Sigmoid colon (tissue), 4 donors: ENCODE measurements at regions not wholly inside any gene's neighbourhood (a gene's known extent, or its start where the extent isn't known, plus 50 kb on each side); places are given as distances from the start of the nearest gene placed in this dataset.

ENCODE experiments used
- EP300 ChIP-seq, 4 donors: sonication (generic); formaldehyde crosslinking; IDR thresholded peaks; one replicate each; pipeline ENCODE4 v1.6.1; 2017; ENCODE audit warnings: antibody characterized with exemption in 4 of 4
- POLR2AphosphoS5 ChIP-seq, 4 donors: sonication (generic); formaldehyde crosslinking; IDR thresholded peaks; one replicate each; pipeline ENCODE4 v1.6.1; 2017; ENCODE audit warnings: antibody characterized with exemption in 4 of 4
- TF ChIP-seq, protein P1 (sequence below), 4 experiments: fragments of 450-650 bp in 3 of 4; fragments of 200-600 bp in 1 of 4; IDR thresholded peaks; one replicate each; pipeline ENCODE4 v1.5.1; 2016 to 2019; ENCODE audit warnings: antibody characterized with exemption in 4 of 4, mild to moderate bottlenecking in 3 of 4, moderate library complexity in 2 of 4

- no peak for TF ChIP-seq POLR2AphosphoS5 (IDR thresholded peaks at IDR 0.05)
- TF ChIP-seq, protein P1, sequence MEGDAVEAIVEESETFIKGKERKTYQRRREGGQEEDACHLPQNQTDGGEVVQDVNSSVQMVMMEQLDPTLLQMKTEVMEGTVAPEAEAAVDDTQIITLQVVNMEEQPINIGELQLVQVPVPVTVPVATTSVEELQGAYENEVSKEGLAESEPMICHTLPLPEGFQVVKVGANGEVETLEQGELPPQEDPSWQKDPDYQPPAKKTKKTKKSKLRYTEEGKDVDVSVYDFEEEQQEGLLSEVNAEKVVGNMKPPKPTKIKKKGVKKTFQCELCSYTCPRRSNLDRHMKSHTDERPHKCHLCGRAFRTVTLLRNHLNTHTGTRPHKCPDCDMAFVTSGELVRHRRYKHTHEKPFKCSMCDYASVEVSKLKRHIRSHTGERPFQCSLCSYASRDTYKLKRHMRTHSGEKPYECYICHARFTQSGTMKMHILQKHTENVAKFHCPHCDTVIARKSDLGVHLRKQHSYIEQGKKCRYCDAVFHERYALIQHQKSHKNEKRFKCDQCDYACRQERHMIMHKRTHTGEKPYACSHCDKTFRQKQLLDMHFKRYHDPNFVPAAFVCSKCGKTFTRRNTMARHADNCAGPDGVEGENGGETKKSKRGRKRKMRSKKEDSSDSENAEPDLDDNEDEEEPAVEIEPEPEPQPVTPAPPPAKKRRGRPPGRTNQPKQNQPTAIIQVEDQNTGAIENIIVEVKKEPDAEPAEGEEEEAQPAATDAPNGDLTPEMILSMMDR (IDR thresholded peaks at IDR 0.05) = no peak
- no peak for TF ChIP-seq EP300 (IDR thresholded peaks at IDR 0.05)
These were observed 63.1 kb upstream of the HIVEP3 start for GRCh38 chr1:41981796-41982195.
